ENCODE measurements at regions not wholly inside any gene's neighbourhood (a gene's known extent, or its start where the extent isn't known, plus 50 kb on each side); places are given as distances from the start of the nearest gene placed in this dataset.

- TF ChIP-seq CTCF (IDR thresholded peaks at IDR 0.05; ENCODE audit: low read depth, low read length): no peak
- DNase-seq (ENCODE audit: low read depth in 2 of 2): peak; percentile 50 to 59
- no peak overlapping the region for H3K4me3 ChIP-seq (replicated peaks in 1 of 2; ENCODE audit: low read depth in 2 of 2, low read length in 2 of 2)
Measured at GRCh38 chr1:101148980-101149379, 87.8 kb upstream of the S1PR1 start.

- TF ChIP-seq CTCF (IDR thresholded peaks at IDR 0.05; ENCODE audit: low read depth, low read length): no peak
- no peak for DNase-seq (ENCODE audit: low read depth in 2 of 2)
Measured at GRCh38 chr1:101147381-101147780, 89.4 kb upstream of the S1PR1 start.

GRCh38 chr1:101145449-101145820, 91.4 kb upstream of the S1PR1 start:
- H3K4me3 ChIP-seq (replicated peaks in 1 of 2; ENCODE audit: low read depth in 2 of 2, low read length in 2 of 2): no peak overlapping the region
- DNase-seq (ENCODE audit: low read depth in 2 of 2): peak; percentile 27 to 39
- no peak for TF ChIP-seq CTCF (IDR thresholded peaks at IDR 0.05; ENCODE audit: low read depth, low read length)

More at GRCh38 chr1:101147381-101147780, 89.4 kb upstream of the S1PR1 start:
- no peak overlapping the region for H3K4me3 ChIP-seq (replicated peaks in 1 of 2; ENCODE audit: low read depth in 2 of 2, low read length in 2 of 2)

- no peak for TF ChIP-seq CTCF (IDR thresholded peaks at IDR 0.05; ENCODE audit: low read depth, low read length)
Measured at GRCh38 chr1:101144671-101145448, 92.0 kb upstream of the S1PR1 start.

GRCh38 chr1:101142244-101142643, 94.6 kb upstream of the S1PR1 start:
- TF ChIP-seq CTCF (IDR thresholded peaks at IDR 0.05; ENCODE audit: low read depth, low read length): no peak
- DNase-seq (ENCODE audit: low read depth in 2 of 2): no peak
- no peak overlapping the region for H3K4me3 ChIP-seq (replicated peaks in 1 of 2; ENCODE audit: low read depth in 2 of 2, low read length in 2 of 2)

More at GRCh38 chr1:101144671-101145448, 92.0 kb upstream of the S1PR1 start:
- no peak for DNase-seq (ENCODE audit: low read depth in 2 of 2)
- no peak overlapping the region for H3K4me3 ChIP-seq (replicated peaks in 1 of 2; ENCODE audit: low read depth in 2 of 2, low read length in 2 of 2)

GRCh38 chr1:101141376-101141775, 95.4 kb upstream of the S1PR1 start:
- no peak for TF ChIP-seq CTCF (IDR thresholded peaks at IDR 0.05; ENCODE audit: low read depth, low read length)
- no peak for DNase-seq (ENCODE audit: low read depth in 2 of 2)
- H3K4me3 ChIP-seq (replicated peaks in 1 of 2; ENCODE audit: low read depth in 2 of 2, low read length in 2 of 2): no peak overlapping the region
